Stimulated activated CD4-positive, alpha-beta T cell treated with anti-CD3 and anti-CD28 coated beads, Interleukin-1b, Interleukin-23, amount 100 ng/mL, for 48 hours (primary cell): ENCODE measurements at regions not wholly inside any gene's neighbourhood (a gene's known extent, or its start where the extent isn't known, plus 50 kb on each side); places are given as distances from the start of the nearest gene placed in this dataset.
"Not testable (repeated sequence)": the region's sequence is repeated elsewhere in the genome, so short reads cannot be mapped to it uniquely, and the experiment has no call there.

Source experiments
- DNase-seq: peaks from one replicate; pipeline ENCODE4 v3.0.0-alpha.2; 2020

DNA sequence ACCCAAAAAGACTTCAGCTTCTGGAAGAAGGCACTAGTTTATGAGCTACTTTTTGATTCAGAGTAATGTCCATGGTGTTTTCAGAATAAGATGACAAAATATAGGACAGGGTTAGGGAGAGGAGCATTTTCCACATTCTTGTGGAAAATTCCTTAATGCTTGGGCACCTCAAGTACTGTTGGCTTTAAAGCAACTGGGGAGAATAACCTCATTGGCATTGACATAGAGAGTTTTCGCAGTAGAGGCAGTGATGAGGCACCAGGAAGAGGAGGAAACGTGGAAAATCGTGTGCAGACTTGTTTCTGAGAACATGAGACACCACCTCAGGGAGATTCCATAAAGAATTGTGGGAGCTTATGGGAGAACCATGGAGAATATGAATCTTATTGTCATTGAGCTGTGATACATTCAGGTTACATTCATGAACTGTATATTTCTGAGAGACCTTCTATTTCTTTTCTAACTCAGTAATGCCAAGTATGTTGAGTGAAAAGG lies 929.0 kb upstream of the NRXN1 start:
- DNase-seq = no peak

DNA sequence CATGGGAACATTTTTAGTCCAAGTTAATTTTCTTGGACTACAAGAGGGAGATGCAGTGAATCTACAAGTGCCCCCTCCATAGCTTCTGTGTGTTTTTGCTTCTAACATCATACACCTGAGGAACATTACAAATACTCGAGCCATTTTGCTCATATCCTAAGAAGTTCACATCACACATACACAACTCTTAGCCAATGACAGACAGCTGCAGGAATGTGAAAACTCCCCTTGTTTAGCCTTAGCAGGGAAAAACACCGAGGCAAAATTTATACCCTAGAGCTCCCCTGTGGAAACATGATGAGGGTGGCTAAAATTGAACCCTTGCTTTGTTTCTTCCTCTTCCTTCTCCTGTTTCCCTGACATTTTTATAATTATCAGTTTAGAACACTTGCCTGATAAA lies 928.3 kb upstream of the NRXN1 start:
- no peak for DNase-seq

DNA sequence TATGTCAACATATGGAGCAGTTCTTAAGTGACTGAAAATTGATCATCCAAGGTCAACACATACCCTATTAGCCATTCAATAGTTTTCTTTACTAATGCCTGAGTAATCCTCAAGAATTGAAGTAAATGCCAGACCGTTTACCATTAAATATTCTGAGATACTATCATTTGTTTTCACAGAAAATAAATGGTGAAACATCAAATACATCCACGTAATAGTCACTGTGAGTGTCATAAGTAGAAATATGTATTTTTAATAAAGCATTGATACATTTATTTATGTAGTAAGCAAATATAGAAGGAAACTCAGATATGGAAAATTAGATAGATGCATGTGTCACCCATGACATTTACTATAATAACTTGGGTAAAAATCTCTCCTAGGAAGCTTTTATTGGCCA lies 927.8 kb upstream of the NRXN1 start:
- no peak for DNase-seq

DNA sequence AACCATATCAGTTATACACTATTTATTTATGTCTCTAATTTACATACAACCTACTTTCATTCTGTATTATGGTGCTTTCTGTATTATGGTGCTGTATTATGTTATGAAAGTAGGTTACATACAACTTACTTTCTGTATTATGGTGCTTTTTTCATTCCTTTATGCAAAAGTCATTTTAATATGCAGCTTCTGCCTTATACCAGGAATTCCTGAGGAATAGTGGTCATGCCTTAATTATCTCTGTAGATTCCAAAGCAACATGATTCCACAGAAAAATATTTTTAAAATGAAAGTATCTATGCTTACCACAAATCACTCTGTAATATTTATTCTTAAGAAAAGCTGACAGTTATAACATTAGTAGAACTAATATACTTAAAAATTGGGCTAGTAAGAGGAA lies 922.0 kb upstream of the NRXN1 start:
- DNase-seq = no peak

DNA sequence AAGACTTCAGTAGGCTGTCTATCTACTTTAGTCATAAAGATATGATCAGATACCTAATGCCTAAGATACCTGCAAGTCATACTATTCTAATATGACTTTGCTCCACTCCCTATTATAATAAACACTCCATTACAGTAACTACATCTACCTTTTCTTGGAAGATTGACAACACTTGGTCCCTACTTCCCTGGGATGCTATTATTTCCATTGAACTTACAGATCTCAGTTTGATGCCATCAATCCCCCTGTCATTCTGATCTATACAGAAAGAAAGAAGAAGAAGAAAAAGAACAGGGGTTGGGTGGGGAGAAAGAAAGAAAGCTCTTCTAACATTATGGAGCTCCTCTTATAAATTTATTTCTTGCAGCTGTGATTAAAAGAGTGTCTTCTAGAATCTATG lies 889.1 kb upstream of the NRXN1 start:
- DNase-seq = no peak

DNA sequence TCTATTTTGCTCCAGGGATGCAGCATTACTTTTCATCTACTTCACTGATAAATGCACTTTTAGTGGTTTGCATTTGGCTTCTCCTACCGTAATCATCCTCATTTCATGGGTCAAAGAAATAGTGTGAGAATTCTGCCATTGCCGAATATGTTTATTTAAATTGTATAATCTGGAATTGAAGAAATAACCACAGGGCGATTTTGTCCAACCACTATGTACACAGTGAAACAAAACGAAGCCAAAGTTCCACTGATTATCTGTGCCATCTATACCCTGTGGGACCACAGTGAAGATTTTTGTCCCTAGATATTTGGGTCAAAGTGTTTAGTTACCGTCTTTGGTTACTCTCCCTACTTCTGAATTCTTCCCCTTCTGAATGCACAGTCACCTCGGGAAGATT lies 888.6 kb upstream of the NRXN1 start:
- no peak for DNase-seq

DNA sequence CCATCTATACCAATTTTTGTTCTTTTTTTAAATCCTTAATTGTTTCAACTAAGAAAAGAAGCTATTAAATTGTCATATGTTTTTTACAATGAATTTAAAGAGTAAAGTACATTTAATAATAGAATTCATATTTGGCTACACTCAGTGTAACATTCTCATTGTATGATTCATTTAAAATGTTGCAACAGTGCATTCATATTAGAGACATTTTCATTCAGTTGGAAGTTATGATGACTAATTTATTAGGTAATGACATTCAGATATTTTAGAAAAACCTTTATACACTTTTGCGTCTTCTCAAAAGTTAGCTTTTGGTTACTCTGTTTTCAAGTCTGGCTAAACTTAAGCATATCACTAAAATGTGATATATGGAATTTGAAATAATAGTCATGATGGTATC lies 887.5 kb upstream of the NRXN1 start:
- DNase-seq = no peak

DNA sequence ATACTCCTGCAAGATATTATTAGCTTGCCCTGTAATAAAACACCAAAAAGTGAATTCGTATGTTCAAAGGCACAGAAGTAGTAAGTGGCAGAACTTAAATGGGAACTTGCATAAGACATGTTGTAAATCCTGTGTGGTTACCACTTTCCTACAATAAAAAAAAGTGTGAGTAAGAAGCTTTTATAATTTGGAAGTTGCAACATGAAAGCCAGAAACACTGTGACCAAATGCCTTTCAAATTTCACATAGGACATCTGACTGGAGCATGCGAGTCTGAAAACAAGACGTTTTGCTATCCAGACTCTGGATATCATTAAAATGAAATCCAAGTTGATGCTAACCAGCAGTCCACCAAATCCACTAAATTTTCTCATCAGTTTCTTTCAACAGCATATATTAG lies 886.2 kb upstream of the NRXN1 start:
- DNase-seq = no peak

DNA sequence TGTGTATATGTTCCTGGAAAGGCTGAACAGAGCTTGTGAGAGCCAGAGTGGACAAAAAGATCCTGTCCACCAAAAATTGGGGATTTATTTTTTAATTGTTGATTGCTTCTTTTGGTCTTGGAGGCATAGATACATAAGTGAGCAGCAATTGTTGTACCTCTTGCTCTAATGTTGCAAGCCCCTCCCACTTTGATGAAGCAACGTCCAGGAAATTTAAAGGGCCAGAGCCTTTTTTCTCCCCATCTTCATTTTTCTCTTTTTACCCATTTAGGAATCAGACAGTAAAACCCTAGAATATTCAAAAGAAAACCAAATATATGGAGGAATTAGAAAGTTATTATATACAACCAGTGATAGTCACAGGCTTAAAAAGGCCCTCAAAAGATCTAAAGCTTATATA lies 871.8 kb upstream of the NRXN1 start:
- no peak for DNase-seq

DNA sequence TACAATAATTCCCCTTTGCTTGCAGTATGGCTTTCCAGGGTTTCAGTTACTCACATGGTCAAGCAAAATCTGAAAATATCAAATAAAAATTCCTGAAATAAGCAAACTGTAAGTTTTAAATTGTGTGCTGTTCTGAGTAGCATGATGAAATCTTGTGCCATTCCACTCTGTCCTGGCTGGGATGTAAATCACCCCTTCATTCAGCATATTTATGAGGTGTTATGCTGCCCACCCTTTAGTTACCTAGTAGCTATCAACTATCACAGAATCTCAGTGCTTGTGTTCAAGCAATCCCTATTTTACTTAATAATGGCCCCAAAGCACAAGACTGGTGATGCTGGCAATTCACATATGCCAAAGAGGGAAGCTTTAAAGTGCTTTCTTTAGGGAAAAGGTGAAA lies 867.7 kb upstream of the NRXN1 start:
- DNase-seq = no peak

DNA sequence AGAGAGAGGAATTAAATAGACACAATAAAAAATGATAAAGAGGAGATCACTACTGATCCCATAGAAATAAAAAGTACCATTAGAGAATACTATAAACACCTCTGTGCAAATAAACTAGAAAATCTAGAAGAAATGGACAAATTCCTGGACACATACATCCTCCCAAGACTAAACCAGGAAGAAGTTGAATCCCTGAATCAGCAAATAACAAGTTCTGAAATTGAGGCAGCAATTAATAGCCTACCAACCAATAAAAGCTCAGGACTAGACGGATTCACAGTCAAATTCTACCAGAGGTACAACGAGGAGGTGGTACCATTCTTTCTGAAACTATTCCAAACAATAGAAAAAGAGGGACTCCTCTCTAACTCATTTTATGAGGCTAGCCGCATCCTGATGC lies 862.7 kb upstream of the NRXN1 start:
- not testable (repeated sequence) for DNase-seq

DNA sequence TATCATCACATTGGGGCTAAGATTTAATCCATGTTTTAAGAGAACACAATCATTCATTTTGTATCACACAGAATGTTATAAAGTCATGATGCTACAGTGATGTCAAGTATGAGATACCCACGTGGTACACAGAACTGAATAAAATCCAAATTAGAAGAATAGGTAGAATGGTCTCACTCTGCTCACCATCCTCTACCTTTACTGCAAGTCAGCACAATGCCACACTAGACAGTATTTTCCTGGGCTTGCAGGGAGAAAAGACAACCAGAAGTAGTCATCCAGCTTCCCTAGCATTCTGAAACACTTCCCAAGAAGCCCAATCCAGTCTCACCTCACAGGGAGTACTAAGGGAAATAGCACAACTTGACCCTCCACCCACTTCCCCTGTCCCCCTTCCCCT lies 856.2 kb upstream of the NRXN1 start:
- DNase-seq = no peak

DNA sequence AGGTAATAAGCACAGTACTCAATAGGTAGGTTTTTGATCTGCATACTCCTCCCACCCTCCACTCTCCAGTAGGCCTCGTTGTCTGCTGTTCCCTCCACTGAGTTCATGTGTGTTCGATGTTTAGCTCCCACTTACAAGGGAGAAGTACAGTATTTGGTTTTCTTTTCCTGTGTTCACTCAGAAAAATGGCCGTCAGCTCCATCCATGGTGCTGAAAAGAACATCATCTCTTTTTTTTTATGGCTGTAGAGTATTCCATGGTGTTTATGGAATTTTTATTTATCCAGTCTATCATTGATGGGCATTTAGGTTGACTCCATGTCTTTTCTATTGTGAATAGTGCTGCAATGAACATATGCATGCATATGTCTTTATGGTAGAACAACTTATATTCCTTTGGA lies 849.7 kb upstream of the NRXN1 start:
- no peak for DNase-seq

DNA sequence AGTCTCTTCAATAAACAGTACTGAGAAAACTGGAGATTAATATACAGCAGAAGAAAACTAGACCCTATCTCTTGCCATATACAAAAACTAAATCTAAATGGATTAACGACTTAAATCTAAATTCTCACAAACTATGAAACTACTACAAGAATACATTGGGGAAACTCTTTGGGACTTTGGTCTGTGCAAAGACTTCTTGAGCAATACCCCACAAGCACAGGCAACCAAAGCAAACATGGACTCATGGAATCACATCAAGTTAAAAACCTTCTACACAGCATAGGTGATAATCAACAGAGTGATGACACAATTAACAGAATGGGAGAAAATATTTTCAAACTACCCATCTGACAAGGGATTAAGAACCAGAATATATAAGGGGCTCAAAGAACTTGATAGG lies 848.2 kb upstream of the NRXN1 start:
- DNase-seq = no peak

DNA sequence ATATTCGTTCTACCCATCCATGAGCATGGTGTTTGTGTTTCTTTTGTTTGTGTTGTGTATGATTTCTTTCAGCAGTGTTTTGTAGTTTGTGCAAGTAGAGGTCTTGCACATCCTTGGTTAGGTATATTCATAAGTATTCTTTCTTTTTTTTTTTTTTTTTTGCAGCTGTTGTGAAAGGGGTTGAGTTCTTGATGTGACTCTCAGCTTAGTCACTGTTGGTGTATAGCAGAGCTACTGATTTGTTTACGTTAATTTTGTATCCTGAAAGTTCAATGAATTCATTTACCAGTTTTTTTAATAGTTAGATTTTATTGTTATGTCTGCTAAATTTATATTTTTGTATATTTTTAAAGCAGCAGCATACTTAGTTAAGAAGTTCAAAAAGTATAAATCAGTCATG lies 834.4 kb upstream of the NRXN1 start:
- DNase-seq = no peak

DNA sequence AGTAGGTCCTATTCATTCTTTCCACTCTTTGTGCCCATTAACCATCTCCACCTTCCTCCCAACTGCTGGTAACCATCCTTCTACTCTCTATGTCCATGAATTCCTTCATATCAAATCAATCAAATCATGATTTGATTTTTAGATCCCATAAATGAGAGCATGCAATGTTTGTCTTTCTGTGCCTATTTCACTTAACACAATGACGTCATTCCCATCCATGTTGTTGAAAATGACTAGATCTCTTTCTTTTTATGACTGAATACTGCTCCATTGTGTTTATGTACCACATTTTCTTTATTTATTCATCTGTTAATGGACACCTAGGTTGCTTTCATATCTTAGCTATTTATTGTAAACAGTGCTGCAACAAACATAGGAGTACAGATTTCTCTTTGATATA lies 827.3 kb upstream of the NRXN1 start:
- DNase-seq = no peak

DNA sequence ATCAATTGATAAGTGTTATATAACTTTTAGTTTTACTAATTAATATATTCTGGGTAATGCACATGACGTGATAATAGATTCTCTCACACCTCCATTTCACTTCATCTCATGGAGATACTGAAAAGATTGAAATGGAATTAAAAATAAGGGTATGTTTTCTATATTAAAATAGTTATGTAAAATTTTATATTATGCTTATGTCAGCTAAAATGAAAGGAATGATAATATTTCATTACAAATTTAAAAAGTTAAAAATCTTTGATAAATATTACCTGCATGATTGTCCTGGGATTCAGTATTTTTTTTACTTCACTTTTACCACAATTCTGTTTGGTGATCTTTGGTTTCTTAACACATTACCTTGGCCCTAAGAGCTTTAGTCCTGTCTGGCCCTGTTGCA lies 823.8 kb upstream of the NRXN1 start:
- DNase-seq = no peak

DNA sequence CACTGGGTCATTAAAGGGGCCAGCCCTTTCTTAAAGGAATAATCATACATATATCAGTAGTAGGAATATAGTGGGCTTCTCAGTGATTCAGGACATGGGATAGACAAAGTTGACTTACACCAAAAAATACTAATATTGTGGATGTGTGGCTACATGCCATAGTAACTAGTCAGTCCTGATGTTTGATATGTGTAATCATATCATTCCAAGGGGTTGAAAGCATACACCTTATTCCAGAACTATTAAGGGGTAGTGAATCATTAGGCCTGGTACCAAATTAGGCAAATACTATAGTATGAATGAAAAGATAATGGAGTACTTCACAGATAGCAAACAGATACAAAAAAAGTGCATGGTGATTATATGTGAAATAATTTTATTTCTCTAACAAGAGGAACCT lies 814.9 kb upstream of the NRXN1 start:
- no peak for DNase-seq

DNA sequence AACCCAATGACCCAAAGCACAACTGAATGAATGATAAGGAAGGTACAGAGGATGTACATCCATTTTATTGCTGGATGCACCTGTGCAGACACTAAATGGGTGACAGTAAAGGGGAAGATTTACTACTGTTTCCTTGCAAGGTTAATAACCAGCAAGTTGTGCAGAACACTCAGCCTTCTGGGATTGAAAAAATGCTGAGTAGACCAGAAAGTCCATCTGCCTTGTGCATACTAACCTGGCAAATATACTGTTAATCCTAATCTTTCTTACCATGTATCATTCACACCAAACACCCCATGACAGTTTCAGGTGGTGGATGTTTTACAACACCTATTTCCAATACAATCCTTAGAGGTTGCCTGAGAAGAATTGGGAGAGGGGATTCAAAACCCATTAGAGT lies 814.1 kb upstream of the NRXN1 start:
- no peak for DNase-seq

DNA sequence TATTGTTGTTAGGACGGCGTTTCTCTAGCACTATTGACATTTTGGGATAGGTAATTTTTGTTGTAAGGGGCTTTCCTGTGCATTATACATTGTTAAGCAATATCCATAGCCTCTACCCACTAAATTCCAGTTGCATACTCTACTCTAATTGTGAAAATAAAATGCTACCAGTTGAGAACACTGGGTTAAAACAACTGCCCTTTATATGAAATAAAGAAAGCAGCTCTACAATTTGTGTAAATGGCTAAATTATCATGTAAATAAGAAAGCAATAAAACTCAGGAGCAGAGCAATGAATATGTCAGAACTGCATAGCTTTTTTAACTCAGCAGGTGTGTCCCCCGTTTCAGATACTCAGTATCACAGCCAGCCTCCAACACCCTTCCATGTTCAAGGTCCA lies 812.7 kb upstream of the NRXN1 start:
- no peak for DNase-seq

DNA sequence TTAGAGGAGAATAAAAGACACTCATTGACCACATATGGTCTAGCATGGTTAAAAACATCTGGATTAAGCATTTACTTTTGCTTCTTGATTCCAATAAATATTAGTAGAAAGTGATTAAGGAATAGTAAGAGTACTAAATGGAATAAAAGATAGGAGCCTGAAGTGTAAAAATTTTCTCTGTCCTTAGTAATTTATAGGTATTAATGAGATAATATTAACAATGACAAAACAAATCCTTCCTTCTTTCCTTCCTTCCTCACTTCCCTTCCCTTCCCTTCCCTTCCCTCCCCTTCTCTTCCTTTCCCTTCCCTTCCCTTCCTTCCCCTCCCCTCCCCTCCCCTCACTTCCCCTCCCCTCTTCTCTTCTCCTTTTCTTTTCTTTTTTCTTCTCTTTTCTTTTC lies 797.5 kb upstream of the NRXN1 start:
- DNase-seq = no peak

DNA sequence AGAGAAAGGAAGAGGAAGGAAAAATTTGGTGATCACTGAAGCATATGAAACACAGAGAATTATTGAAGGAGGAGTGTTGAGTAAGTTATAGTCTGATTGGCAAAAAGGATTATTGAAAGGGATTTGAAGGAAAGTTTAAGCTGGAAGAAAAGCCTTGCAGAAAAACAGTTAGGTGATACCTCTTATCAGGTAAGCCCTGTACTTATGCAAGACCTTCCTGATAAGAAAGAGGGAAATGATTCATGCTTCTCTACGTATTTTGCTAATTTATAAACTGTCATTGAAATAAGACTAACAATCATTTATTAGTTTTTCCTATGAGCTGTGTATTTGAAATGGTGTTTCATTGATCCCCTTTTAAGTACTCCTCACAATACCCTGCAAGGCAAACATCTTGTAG lies 793.9 kb upstream of the NRXN1 start:
- no peak for DNase-seq

DNA sequence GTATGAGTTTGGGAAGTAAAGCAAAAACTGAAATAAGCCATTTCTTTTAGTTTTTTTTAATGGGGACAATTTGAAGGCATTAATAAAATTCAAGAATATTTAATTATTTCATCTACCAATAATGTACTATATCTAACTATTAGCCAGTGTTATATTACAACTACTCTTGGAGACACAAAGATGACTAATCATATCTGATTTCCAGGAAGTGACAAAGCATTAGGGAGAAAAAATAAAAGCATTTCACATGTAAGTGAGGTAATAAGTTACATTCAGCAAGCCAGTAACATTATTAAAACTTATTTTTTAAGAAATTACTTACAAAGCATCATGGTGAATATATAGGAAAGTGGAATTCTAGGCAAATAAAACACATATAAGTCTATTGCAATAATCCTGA lies 781.3 kb upstream of the NRXN1 start:
- no peak for DNase-seq

DNA sequence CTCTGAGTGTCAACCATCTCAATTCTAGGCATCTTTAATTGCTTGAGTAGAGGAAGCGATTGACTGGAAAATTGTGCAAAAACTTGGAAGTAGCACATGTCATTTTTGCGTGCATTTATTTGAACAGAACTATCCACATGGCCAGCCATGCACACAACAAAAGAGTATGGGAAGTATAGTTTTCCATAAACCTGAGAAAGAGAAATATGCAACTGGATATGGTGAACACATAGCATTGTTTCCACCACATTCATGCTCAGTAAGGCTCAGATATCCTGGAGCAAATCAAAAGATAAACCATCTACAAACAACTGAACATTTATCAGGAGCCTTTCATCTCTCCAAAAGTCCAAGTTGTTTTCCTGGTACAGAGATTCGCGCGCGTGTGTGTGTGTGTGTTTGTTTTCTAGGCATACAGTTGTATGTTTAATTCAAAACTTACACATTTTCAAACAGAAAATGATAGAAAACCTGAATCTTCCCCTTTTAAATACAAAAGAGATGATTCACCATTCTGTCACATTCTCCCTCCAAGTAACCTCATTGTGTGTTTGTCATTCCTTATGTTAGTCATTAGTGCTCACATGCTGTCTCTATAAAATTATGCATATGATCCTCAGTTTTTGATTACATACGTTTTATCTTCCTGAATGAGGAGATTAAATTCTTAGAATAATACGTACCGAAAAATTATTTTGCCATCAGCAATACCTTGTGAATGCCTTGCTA lies 780.4 kb upstream of the NRXN1 start:
- no peak for DNase-seq

DNA sequence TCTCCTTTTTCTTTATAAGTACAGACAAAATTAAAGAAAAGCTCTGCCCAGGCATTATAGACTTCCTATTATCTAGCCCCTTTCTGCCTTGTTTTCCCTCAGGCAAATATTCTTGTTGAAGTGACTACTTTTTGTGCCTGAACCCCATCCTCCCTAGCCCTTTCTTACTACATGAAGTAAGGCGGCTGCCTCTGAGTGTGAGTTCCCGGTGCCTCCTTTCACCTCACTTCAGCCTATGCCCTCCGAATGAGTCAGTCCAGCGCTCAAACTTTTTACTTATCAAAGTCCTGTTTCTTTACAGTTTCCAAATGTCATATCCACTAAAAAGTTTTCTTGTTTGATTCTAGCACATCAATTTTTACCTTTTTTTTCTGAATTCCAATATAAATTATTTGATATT lies 778.3 kb upstream of the NRXN1 start:
- DNase-seq = no peak

DNA sequence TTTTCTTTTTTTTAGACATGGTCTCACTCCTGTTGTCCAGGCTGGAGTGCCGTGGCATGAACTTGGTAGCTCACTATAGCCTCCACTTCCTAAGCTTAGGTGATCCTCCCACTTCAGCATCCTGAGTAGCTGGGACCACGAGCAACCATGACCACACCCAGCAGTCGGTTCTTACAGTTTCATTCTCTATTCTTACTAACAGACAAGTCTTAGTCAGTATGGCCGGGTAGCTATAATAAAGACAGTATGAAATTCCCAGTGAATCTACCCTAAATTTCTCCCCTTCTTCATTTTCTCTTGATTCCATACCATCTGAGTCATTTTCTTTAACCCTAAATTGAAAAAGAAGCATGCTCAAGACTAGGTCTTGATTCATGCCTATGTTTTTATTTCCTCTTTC lies 775.3 kb upstream of the NRXN1 start:
- no peak for DNase-seq
